ENCODE measurements at regions not wholly inside any gene's neighbourhood (a gene's known extent, or its start where the extent isn't known, plus 50 kb on each side); places are given as distances from the start of the nearest gene placed in this dataset.

DNA sequence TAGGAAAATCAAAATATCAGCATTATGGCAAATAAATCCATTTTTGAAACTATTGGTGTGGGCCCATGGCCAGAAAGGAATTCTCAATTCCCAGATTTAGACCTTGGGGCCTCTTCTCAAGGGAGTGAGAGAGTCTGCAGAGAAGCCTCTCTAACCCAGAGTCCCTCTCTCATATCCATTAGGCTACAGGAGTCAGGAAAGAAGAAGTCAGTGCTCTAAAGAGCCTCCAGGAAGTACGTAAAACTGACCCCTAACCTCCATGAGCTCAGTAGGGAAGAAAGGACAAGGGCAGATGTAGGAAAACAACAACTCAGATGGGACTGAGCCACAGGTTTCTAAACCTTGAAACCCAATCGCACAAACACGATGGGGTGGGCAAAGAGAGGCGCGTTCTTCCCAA is 479.9 kb upstream of the TNP1 start:
- H3K9me3 ChIP-seq (ENCODE audit: control insufficient read depth, insufficient read depth, low read depth, low read length) = no peaks in the 10 kb centered on the region
- H3K27ac ChIP-seq (ENCODE audit: low read length) = no peak overlapping the region
- no peak overlapping the region for H3K4me3 ChIP-seq (ENCODE audit: low read depth in 2 of 2, low read length in 2 of 2)
- intact Hi-C loops (cut with micrococcal nuclease; ENCODE audit: unreplicated experiment) (no loop called here), in situ Hi-C loops (cut with HindIII; ENCODE audit: low pct_unique_long_range_greater_than_20kb, low sequenced_read_pairs) (no loop called here)
- no TSS peak for BruUV-seq (replicated peaks)
- no peak for ATAC-seq
- no peak for DNase-seq (ENCODE audit: low read depth, low spot score)
- H3K27me3 ChIP-seq (ENCODE audit: control insufficient read depth, insufficient read depth, low read length) = no peaks in the 10 kb centered on the region
- no peak for TF ChIP-seq SIN3A (IDR thresholded peaks at IDR 0.05; ENCODE audit: borderline replicate concordance, insufficient read depth, low read depth, low read length)
- TF ChIP-seq POLR2AphosphoS5 (IDR thresholded peaks at IDR 0.05; ENCODE audit: low read depth, low read length) = no peak
- TF ChIP-seq CTCF (IDR thresholded peaks at IDR 0.05) = no peak
- no peak for TF ChIP-seq REST (IDR thresholded peaks at IDR 0.05; ENCODE audit: insufficient read depth in 1 of 2, low read depth in 2 of 2, low read length in 1 of 2)
- TF ChIP-seq TCF7L2 (IDR thresholded peaks at IDR 0.05; ENCODE audit: low read depth, low read length) = no peak
- CTCF ChIA-PET = no interaction called here
- H3K36me3 ChIP-seq (ENCODE audit: control insufficient read depth, insufficient read depth, low read length) = no peaks in the 10 kb centered on the region
- H3K4me1 ChIP-seq (ENCODE audit: control insufficient read depth, insufficient read depth, low read length) = no peaks in the 10 kb centered on the region
- POLR2A ChIA-PET = no interaction called here

DNA sequence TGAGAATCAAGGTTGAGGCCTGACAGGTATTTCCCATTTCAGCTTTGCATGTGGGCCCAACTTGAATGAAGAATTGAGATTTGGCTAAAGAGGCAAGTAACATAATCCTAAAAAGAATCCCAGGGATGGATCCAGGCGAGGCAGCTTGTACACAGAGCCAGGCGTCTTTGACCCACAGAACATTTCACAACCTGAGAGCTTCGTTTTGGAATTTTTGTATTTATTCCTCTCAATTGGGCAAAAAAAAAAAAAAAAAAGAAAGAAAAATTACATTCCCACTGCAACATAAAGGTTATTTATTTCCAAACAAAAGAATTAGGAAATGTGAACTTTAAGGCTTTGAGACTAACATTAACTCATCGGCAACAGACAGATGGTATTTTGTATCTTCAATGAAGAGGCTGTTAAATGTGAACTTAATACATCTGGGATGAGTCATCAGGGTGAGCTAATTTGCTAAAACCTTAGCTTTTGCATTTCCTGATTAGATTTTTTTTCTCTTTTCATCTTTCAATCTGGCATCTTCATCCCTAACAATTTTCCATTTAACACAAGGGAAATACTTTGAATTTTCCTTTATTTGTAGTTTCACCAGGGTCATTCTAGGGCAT is 478.5 kb upstream of the TNP1 start:
- Histone ChIP-seq H3K4me3 (ENCODE audit: low read depth in 2 of 2, low read length in 2 of 2) (no peak overlapping the region), H3K4me1 (ENCODE audit: control insufficient read depth, insufficient read depth, low read length) (no peaks in the 10 kb centered on the region), H3K9me3 (ENCODE audit: control insufficient read depth, insufficient read depth, low read depth, low read length) (no peaks in the 10 kb centered on the region), H3K36me3 (ENCODE audit: control insufficient read depth, insufficient read depth, low read length) (no peaks in the 10 kb centered on the region), H3K27ac (ENCODE audit: low read length) (no peak overlapping the region), H3K27me3 (ENCODE audit: control insufficient read depth, insufficient read depth, low read length) (no peaks in the 10 kb centered on the region)
- TF ChIP-seq REST (IDR thresholded peaks at IDR 0.05; ENCODE audit: insufficient read depth in 1 of 2, low read depth in 2 of 2, low read length in 1 of 2) = no peak
- TF ChIP-seq TCF7L2 (IDR thresholded peaks at IDR 0.05; ENCODE audit: low read depth, low read length) = no peak
- TF ChIP-seq SIN3A (IDR thresholded peaks at IDR 0.05; ENCODE audit: borderline replicate concordance, insufficient read depth, low read depth, low read length) = no peak
- no peak for TF ChIP-seq CTCF (IDR thresholded peaks at IDR 0.05)
- TF ChIP-seq POLR2AphosphoS5 (IDR thresholded peaks at IDR 0.05; ENCODE audit: low read depth, low read length) = no peak
- ATAC-seq = no peak
- no TSS peak for BruUV-seq (replicated peaks)
- ChIA-PET CTCF (no interaction called here), POLR2A (no interaction called here)
- no peak for DNase-seq (ENCODE audit: low read depth, low spot score)
- intact Hi-C loops (cut with micrococcal nuclease; ENCODE audit: unreplicated experiment) = no loop called here
- in situ Hi-C loops (cut with HindIII; ENCODE audit: low pct_unique_long_range_greater_than_20kb, low sequenced_read_pairs) = no loop called here

Data from Panc1 (cell line).